Activated CD4-positive, CD25-positive, alpha-beta regulatory T cell (primary cell): ENCODE measurements at regions not wholly inside any gene's neighbourhood (a gene's known extent, or its start where the extent isn't known, plus 50 kb on each side); places are given as distances from the start of the nearest gene placed in this dataset.
"Not testable (repeated sequence)": the region's sequence is repeated elsewhere in the genome, so short reads cannot be mapped to it uniquely, and the experiment has no call there.

Experiments used
- DNase-seq, 4 experiments: peaks; one replicate each; lab custom pipeline; 2025; lab: John Stamatoyannopoulos, UW

DNA sequence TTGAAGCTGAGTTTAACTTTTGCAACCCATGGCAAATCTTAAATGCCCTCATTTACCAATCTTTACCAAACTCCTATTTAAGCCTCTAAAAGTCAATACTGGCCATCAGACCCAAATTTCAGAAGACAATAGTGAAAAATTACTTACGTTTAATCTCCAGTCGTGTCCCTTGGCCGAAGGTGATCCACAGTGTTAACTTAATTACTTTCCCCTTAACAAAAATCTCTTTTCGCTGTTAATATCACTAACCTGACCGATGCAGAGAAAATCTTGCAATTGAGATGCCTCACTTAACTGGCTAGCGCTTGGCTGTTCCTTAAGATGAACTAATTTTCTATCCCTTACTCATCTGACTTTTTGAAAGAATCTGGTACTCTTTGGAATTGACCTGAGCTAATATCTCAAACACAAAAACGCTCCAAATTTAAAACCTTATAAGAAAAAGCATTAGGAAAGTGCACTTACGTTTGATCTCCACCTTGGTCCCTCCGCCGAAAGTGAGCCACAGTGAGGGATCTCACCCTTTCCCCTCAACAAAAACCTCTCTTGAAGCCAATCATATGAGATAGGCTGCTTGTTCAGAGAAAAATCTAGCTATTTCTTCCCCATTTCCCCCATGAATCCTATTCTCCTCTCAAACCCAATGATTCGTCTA is 169.1 kb downstream of the RPIA start:
- no peak for DNase-seq

DNA sequence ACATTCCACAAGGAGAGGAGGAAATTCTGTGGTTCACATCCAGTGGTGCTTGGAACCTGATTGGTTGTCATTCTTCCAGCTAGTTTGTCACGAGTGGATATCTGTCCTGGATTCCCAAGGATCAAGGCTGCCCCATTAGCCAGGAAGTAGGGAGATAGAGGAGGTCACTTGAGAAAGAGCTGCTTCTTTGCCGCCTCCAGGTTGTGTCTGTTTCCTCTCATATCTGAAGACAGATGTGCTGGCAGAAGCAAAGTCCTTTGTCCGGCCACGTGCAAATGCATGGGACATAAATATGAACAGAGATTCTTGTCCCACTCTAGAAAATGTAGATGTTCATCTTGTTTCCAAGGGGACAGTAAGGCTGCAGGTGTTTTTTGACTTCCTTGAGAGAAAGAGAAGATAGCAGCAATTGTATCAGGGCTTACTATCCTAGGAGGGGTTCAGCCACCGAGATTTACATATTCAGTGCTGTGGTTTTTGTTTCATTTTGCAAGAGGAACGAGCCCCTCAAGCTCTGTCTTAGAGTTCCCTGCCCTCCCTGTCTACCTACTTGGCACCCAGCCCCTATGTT is 174.4 kb downstream of the RPIA start:
- DNase-seq, result no peak

DNA sequence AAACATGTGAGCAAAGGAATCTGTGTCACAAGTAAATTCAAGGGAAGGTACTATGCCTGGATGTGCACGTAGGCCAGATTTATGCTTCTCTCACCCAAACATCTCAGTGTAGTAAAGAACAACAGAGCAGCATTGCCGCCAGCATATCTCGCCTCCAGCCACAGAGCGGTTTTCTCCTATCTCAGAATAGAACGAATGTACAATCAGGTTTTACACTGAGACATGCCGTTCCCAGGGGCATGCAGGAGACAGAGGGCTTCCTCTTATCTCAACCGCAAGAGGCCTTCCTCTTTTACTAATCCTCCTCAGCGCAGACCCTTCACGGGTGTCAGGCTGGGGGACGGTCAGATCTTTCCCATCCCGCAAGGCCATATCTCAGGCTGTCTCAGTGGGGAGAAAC is 175.3 kb downstream of the RPIA start:
- DNase-seq, result no peak

DNA sequence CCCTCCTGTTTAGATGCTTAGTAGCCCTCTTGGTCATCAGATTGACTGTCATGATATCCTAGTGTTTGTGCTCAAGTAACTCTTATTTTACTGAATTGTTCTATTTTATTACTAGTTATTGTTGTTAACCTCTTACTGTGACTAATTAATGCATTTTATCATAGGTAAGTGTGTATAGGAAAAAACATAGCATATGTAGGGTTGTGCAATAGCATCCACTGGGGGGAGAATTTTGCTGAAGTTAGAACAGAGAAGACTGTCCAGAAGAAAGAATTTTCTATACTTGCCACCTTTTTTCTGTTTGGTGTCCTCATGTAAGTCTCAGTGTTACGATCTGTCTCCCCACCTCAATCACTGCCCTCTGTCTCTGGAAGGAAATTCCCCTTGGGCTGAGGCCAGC is 177.4 kb downstream of the RPIA start:
- DNase-seq, result no peak

DNA sequence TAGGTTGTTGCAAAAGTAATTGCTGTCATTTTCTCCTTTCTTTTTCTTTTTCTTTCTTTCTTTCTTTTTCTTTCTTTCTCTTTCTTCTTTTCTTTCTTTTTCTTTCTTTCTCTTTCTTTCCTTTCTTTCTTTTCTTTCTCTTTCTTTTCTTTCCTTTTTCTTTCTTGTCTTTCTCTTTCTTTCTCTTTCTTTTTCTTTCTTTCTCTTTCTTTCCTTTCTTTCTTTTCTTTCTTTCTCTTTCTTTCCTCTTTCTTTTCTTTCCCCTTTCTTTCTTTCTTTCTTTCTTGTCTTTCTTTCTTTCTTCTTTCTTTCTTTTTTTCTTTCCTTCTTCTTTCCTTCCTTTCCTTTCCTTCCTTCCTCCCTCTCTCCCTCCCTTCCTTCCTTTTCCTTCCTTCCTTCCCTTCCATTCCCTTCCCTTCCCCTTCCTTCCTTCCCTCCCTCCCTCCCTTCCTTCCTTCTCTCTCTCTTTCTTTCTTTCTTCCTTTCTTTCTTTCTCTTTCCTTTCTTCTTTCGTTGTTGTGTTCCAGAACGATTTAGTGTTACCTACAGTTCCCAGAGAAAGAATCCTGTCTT is 178.9 kb downstream of the RPIA start:
- no peak for DNase-seq

DNA sequence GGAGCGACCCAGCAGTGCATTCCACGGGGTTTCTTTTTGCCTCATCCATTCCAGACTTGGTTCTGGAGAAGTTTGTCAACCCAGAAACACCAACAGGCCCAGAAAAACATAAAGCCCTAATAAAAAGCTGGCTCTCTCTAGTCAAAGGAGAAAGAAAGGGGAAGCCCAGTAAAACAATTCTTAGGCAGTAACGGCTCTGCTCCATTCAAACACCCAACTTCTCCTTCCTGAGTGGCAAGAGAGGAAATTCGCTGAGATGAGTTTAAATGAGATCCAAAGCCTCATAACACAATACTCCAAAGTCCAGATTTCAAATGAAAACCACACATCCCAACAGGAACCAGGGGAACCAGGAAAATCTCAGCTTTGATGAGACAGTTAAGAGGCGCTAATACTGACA is 179.9 kb downstream of the RPIA start:
- DNase-seq, result no peak

DNA sequence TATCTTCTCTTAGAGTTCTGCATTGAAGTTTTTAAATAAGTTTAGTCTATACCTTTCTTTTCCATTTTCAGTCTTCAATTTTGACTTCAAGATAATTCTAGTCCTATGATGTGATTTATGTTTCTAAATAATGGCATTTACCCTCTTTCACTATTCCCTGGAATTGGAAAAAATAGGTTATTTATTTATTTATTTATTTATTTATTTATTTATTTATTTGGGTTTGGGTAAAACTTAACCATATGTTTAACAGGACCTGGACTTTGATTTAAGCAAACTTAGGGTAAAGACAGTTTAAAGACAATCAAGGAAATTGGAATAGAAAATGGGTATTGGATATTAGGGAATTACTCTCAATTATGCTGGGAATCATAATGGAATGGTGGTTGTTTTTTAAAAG is 182.1 kb downstream of the RPIA start:
- DNase-seq, result no peak

DNA sequence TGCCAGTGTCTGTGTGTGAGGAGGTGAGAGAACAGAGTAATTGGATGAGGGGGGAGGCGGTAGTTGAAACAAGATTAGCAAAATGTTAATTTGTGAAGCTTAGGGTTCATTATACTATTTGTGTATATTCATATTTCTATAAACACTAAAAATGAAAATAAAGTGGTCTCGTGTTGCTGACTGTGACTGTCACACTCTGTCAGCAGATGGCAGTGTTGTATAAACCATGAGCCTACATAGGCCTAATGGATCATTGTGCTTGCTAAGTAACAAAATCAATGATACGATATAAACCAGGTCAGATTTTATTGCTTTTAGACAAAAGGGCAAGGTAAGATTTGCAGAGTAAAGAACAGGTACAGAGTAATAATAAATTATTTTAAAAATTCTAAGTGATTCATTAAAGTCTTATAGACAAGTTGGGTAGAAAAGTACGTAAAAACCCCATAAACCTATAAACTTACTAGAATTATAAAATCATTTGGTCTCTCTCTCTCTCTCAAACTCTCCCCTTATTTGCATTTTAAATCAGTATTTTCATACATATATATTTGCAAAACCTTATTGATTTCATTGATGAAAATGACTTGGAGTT is 182.7 kb downstream of the RPIA start:
- DNase-seq, result peak in 1 of 4 experiments; percentile 2

DNA sequence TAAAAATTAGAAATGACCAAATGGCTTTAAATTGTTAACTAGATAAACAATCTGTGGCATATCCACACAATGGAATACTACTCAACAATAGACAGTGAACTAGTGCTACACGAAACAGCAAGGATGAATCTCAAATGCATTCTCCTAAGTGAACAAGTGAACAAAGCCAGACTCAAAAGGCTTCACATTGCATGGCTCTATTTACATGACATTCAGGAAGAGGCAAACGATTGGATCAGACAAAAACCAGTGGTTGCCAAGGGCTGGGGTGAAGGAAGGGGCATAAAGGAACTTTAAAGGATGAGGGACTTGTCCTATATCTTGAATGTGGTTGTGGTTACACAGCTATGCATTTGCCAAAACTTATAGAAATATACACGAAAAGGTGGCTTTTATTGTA is 184.3 kb downstream of the RPIA start:
- no peak for DNase-seq

DNA sequence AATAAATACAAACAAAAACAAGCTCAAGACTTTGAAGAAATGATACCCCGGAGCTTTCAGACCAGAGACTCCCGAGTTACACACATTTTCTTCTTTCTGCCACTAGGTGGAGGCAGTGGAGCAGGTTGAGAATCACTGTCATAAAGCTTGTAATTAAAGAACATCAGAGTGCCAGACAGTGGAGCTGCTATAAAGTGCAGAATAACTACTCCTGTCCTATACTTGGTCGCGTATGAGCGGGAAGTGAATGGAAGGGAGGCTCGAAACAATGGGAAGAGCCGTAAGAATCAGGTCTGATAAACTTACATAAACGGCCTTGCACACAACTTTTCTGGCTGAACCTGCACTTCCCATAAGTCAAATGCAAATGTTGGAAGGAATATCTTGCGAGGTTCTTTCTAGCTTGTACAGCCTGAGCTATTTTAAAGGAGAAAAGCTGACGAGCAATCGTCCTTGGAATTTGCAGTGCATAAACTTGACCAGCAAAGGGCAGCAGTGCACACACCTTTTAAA is 189.0 kb downstream of the RPIA start:
- no peak for DNase-seq

DNA sequence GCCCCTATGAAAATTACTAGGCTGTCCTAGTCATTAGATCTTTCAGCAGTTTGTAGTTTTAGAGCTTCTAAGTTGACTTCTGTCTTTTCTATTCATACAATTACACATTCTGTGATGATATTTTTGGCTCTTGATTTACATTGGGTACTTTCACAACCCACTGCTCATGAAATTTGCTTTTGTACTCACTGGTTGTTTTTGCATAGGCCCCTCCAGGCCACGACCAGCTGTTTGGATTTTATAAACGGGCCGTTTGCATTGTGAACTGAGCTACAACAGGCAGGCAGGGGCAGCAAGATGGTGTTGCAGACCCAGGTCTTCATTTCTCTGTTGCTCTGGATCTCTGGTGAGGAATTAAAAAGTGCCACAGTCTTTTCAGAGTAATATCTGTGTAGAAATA is 193.8 kb downstream of the RPIA start:
- DNase-seq, result no peak

DNA sequence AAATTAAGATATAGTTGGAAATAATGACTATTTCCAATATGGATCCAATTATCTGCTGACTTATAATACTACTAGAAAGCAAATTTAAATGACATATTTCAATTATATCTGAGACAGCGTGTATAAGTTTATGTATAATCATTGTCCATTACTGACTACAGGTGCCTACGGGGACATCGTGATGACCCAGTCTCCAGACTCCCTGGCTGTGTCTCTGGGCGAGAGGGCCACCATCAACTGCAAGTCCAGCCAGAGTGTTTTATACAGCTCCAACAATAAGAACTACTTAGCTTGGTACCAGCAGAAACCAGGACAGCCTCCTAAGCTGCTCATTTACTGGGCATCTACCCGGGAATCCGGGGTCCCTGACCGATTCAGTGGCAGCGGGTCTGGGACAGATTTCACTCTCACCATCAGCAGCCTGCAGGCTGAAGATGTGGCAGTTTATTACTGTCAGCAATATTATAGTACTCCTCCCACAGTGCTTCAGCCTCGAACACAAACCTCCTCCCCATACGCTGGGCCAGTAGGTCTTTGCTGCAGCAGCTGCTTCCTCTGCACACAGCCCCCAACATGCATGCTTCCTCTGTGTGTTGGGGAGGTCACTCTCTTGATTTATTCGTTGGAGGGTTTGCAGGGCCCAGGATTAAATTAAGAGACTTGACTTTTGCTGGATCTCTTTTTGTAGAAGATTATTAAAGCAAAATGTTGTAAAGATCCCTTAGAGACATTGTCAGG is 194.4 kb downstream of the RPIA start:
- DNase-seq, result no peak

DNA sequence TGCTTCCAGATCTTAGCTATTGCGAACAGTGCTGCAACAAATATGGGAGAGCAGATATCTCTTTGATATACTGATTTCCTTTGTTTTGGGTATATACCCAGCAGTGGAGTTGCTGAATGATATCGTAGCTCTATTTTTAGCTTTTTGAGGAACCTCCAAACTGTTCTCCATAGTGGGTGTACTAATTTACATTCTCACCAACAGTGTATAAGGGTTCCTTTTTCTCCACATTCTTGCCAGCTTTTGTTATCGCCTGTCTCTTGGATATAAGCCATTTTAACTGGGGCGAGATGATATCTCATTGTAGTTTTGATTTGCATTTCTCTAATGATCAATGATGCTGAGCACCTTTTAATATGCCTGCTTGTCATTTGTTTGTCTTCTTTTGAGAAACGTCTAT is 196.0 kb downstream of the RPIA start:
- not testable (repeated sequence) for DNase-seq

DNA sequence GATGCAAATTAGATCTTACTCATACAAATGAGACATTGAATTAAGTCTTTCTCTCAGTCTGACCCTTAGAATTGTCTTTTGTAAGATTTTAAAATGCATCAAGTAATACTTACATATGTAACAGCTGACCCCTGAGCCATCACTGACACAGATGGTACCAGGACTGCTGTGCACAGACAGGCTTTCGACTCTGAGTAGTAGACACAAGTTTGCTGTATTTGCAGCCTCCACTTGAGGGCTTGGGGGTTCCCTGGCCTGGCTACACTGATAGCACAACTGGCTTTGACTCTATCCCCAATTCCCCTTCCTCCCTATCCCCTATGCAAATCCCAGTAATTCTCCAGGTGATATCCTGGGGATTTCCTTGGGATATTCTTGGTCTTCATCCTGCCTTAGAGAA is 200.7 kb downstream of the RPIA start:
- no peak for DNase-seq

DNA sequence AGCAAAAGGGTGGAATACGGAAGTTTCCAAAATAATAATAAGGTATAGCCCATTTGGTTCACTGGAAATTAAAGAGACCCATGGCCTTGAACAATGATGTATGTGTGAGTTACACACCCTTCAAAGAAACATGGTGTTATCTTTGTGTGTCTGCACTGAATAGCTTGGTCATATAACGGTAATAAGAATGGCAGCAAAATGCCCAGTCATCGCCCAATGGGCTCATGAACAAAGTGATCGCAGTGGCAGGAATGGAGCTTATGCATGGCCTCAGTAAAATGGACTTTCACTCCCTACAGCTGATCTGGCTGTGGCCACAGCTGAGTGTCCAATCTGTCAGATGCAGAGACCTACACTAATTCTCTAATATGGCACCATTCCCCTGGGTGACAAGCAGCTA is 201.3 kb downstream of the RPIA start:
- DNase-seq, result no peak

DNA sequence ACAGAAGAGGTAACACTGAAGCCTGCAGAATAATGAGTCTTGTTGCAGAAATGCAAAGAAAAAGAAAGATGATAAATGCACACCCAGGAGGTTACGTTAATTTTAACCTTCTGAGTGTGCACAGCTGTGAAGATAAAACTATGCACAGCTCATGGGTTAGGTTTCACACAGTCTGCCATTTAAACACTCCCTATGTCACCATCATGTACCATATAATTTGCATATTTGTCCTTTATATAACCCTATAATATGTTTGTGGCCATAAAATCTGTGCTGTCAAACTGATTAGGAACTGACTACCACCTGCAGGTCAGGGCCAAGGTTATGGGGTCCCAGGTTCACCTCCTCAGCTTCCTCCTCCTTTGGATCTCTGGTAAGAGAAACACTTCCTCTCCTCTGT is 205.5 kb downstream of the RPIA start:
- no peak for DNase-seq

DNA sequence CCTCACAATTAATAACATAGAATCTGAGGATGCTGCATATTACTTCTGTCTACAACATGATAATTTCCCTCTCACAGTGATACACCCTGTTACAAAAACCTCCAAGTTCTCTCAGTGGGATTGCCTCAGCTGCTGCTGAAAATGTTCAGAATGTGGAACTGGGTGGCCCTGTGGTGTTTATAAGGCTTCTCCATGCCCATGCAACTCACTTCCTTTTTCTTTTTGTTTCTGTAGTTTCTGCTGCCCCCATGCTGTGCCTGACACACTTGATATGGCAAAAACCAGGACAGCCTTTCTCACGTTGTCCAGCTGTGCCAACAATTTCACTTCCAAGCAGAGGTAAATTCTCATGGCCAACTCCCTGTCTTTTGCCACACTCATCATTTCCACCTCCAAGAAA is 206.2 kb downstream of the RPIA start:
- no peak for DNase-seq

DNA sequence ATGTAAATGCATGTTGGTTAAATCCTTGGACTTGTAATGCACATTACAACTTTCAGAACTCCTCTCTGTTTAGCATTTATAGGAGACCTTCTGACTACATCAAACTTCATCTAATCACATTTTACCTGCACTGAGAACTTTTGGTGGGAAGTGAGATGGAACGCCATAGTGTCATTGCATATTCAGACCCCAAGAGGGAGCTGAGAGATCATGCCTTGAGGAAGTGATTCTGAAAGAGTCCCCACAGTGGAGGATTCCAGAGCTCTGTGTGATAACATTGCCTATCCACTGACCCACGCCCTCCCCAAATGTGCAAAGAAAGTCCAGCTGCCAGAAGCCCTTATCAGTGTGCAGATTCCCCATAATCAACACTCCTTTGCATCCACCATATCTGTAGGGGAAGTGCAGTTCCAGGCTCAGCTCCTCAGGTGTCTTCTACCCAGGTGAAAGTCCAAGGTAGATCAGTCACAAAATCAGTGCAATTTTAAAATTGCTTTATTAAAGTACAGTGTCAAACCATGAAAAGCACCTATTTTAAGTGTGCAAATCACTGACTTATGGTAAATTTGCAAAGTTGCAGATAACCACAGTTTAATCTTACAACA is 212.4 kb downstream of the RPIA start:
- no peak for DNase-seq

DNA sequence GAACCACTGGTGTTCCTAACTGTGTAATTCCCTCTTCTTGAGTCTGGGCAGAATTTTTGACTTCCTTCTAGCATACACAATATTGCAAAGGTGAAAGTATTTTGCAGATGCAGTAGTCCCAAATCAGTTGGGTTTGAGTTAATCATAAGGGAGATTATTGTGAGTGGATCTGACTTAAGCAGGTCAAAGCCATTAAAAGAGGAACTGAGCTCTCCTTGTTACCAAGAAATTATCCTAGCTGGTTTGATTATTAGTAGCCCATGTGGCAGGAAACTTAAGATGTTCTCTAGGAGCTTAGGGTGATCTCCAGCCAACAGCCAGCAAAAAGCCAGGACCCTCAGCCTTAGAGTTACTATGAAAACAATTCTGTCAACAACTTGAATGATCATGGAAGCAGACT is 221.8 kb downstream of the RPIA start:
- DNase-seq, result no peak

DNA sequence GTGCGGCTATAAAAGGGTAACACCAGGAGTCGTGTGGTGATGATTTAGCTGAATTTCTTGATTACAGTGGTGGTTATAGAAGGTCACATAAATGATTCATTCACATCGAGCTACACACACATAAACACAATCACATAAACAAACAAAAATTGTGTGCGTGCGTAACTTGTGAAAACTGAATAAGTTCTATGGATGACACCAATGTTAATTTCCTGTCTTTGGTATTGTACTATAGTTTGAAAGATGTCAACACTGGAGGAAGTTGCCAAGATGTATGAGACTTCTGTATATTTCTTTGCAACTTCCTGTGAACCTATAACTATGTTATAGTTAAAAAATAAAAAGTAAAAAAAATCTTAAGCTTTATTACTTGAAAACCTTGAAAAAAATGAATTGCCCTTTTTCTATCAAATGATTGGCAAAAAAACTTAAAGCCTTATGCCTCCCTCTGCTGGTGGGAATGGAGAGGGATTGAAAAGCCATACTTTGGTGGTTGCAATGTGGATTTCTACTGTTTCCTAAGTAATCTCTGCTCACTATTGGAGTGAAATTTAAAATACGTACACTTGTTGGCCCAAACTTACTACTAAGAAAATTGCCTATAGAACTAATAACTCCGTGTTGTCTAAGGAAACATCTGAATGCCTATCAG is 227.7 kb downstream of the RPIA start:
- no peak for DNase-seq

DNA sequence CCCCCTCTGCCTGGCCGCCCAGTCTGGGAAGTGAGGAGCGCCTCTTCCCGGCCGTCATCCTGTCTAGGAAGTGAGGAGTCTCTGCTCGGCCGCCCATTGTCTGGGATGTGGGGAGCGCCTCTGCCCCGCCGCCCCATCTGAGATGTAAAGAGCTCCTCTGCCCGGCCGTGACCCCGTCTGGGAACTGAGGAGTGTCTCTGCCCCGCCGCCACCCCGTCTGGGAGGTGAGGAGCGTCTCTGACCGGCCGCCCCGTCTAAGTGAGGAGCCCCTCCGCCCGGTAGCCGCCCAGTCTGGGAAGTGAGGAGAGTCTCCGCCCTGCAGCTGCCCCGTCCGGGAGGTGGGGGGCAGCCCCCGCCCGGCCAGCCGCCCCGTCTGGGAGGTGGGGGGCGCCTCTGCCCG is 228.9 kb downstream of the RPIA start:
- DNase-seq, result not testable (repeated sequence)

DNA sequence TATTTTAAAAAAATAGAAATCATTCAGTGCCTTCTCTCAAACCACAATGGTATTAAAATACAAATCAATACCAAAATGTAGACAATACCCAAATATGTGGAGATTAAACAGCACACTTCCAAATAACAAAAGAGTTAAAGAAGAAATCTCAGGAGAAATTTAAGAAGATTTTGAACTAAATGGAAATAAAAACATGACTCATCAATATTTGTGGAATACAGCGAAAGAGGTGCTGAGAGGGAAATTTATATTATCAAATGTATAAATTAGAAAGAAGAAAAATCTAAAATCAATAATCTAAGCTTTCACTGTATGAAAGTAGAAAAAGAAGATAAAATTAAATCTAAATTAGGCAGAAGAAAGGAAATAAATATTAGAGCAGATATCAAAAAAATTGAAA is 233.1 kb downstream of the RPIA start:
- DNase-seq, result no peak
